Neuronal stem cell (in vitro differentiated cells): ENCODE measurements at regions not wholly inside any gene's neighbourhood (a gene's known extent, or its start where the extent isn't known, plus 50 kb on each side); places are given as distances from the start of the nearest gene placed in this dataset.

ENCODE experiments used
- DNase-seq: peaks from one replicate; pipeline ENCODE4 v3.0.0-alpha.2; 2013; ENCODE audit warnings: low spot score
- H2AFZ ChIP-seq: one replicate; pipeline ENCODE4 v1.6.1; 2013; ENCODE audit warnings: mild to moderate bottlenecking, low read length, inconsistent platforms
- H2AK5ac ChIP-seq: 2 replicates; pipeline ENCODE4 v1.6.1; 2013; ENCODE audit warnings: low read depth, mild to moderate bottlenecking, inconsistent platforms, low read length, moderate library complexity, mixed read lengths
- H2BK120ac ChIP-seq: 2 replicates; pipeline ENCODE4 v1.6.1; 2013; ENCODE audit warnings: low read depth, mild to moderate bottlenecking, inconsistent platforms, low read length, moderate library complexity, mixed read lengths
- H2BK12ac ChIP-seq: one replicate; pipeline ENCODE4 v1.6.1; 2013; ENCODE audit warnings: low read length, inconsistent platforms
- H2BK15ac ChIP-seq: 2 replicates; pipeline ENCODE4 v1.6.1; 2013; ENCODE audit warnings: mild to moderate bottlenecking, low read length, inconsistent platforms, mixed read lengths
- H2BK5ac ChIP-seq: one replicate; pipeline ENCODE4 v1.6.1; 2013; ENCODE audit warnings: inconsistent platforms, mild to moderate bottlenecking, low read length, moderate library complexity
- H3K14ac ChIP-seq: one replicate; pipeline ENCODE4 v1.6.1; 2013; ENCODE audit warnings: low read length, inconsistent platforms
- H3K18ac ChIP-seq: 2 replicates; pipeline ENCODE4 v1.6.1; 2013; ENCODE audit warnings: low read length, inconsistent platforms
- H3K23ac ChIP-seq: 2 replicates; pipeline ENCODE4 v1.6.1; 2013; ENCODE audit warnings: low read depth, mild to moderate bottlenecking, mixed read lengths, low read length, inconsistent platforms; ENCODE audit not compliant: poor library complexity
- H3K27ac ChIP-seq: replicated peaks from 3 replicates; pipeline ENCODE4 v1.5.1; 2013; ENCODE audit warnings: low read length, inconsistent platforms
- H3K27me3 ChIP-seq, 3 experiments: 2 replicates each; pipeline ENCODE4 v1.6.1; 2013; ENCODE audit warnings: low read length in 3 of 3, mild to moderate bottlenecking in 2 of 3, inconsistent platforms in 1 of 3, low read depth in 1 of 3, mixed read lengths in 1 of 3, moderate library complexity in 1 of 3; ENCODE audit not compliant: control insufficient read depth in 3 of 3, insufficient read depth in 3 of 3
- H3K36me3 ChIP-seq, 2 donors: replicated peaks in 1 of 2; 2 replicates each; pipeline ENCODE4 v1.6.1; 2013; ENCODE audit warnings: low read length in 2 of 2; ENCODE audit not compliant: control insufficient read depth in 2 of 2, insufficient read depth in 2 of 2
- H3K4ac ChIP-seq: 2 replicates; pipeline ENCODE4 v1.6.1; 2013; ENCODE audit warnings: inconsistent platforms, mild to moderate bottlenecking, low read length, moderate library complexity
- H3K4me1 ChIP-seq, 2 donors: 1 replicate in 1 of 2; 2 replicates in 1 of 2; pipeline ENCODE4 v1.6.1; 2013; ENCODE audit warnings: low read length in 2 of 2, low read depth in 1 of 2; ENCODE audit not compliant: control insufficient read depth in 2 of 2, insufficient read depth in 1 of 2
- H3K4me2 ChIP-seq: one replicate; pipeline ENCODE4 v1.6.1; 2013; ENCODE audit warnings: mild to moderate bottlenecking, low read length, inconsistent platforms; ENCODE audit not compliant: insufficient read depth, poor library complexity, severe bottlenecking
- H3K4me3 ChIP-seq, 2 donors: 2 replicates each; pipeline ENCODE4 v1.5.1; 2013; ENCODE audit warnings: low read length in 2 of 2, mild to moderate bottlenecking in 2 of 2, inconsistent platforms in 1 of 2, moderate library complexity in 1 of 2
- H3K79me1 ChIP-seq: one replicate; pipeline ENCODE4 v1.6.1; 2013; ENCODE audit warnings: low read depth, mild to moderate bottlenecking, inconsistent platforms, low read length, moderate library complexity
- H3K9ac ChIP-seq: one replicate; pipeline ENCODE4 v1.6.1; 2013; ENCODE audit warnings: mild to moderate bottlenecking, low read depth, low read length, inconsistent platforms; ENCODE audit not compliant: poor library complexity
- H3K9me3 ChIP-seq, 2 donors: replicated peaks in 1 of 2; 2 replicates each; pipeline versions ENCODE3 to v1.6.1; 2013; ENCODE audit warnings: low read length in 2 of 2, mild to moderate bottlenecking in 2 of 2, inconsistent platforms in 1 of 2, low read depth in 1 of 2, mixed read lengths in 1 of 2, moderate library complexity in 1 of 2; ENCODE audit not compliant: control insufficient read depth in 2 of 2, insufficient read depth in 1 of 2
- H4K8ac ChIP-seq: one replicate; pipeline ENCODE4 v1.6.1; 2013; ENCODE audit warnings: low read depth, mild to moderate bottlenecking, inconsistent platforms, low read length, moderate library complexity
- H4K91ac ChIP-seq: one replicate; pipeline ENCODE4 v1.6.1; 2013; ENCODE audit warnings: low read length, low read depth, mild to moderate bottlenecking, inconsistent platforms; ENCODE audit not compliant: poor library complexity
- WGBS, 2 donors: extraction: QIAGEN DNeasy Blood & Tissue Kit; methylation state at CpG; one replicate each; pipeline ENCODE4 v1.1.7; 2013; ENCODE audit warnings: missing lambda C conversion rate in 2 of 2, mixed read lengths in 1 of 2; ENCODE audit not compliant: insufficient read length in 2 of 2, insufficient replicate concordance in 1 of 2; ENCODE audit errors: extremely low coverage in 2 of 2; 5-methylcytosine and 5-hydroxymethylcytosine counted together

GRCh38 chr5:2509527-2509926 lies 241.9 kb downstream of the IRX2 start:
- no peaks in the 10 kb centered on the region for H3K27me3 ChIP-seq

GRCh38 chr5:2508514-2508913 lies 243.0 kb downstream of the IRX2 start:
- Histone ChIP-seq H2AFZ (no peak overlapping the region), H3K36me3 (no peaks in the 10 kb centered on the region), H3K79me1 (peaks cover 3% of the 10 kb centered on the region), H2BK120ac (no peak overlapping the region), H3K27me3 (no peaks in the 10 kb centered on the region), H3K14ac (no peak overlapping the region), H3K4me1 (peaks cover 4 to 9% of the 10 kb centered on the region in 2 donors), H4K91ac (no peak overlapping the region), H2BK5ac (no peak overlapping the region), H3K27ac (no peak overlapping the region), H4K8ac (no peak overlapping the region), H3K9me3 (peaks cover 3 to 4% of the 10 kb centered on the region in 2 donors), H3K4me2 (no peak overlapping the region), H3K9ac (no peak overlapping the region), H3K18ac (peak overlapping the region; percentile 27), H2BK12ac (peak overlapping the region; percentile 46), H3K23ac (no peak overlapping the region), H2AK5ac (peak overlapping the region; percentile 54), H3K4me3 (no peak overlapping the region), H3K4ac (no peak overlapping the region), H2BK15ac (peak overlapping the region; percentile 57)
- WGBS, 2 donors, result no CpG with 5 or more reads among the region's 12 CpGs
- no peak for DNase-seq

More at GRCh38 chr5:2509527-2509926, 241.9 kb downstream of the IRX2 start:
- Histone ChIP-seq H3K9ac (no peak overlapping the region), H2BK12ac (no peak overlapping the region), H3K9me3 (peaks cover 0 to 1% of the 10 kb centered on the region in 2 donors), H2AK5ac (no peak overlapping the region), H2BK120ac (no peak overlapping the region), H3K4ac (no peak overlapping the region), H4K8ac (no peak overlapping the region), H2BK5ac (no peak overlapping the region), H3K23ac (no peak overlapping the region), H3K14ac (no peak overlapping the region), H3K79me1 (no peaks in the 10 kb centered on the region), H3K4me1 (peaks cover 6 to 14% of the 10 kb centered on the region in 2 donors), H2AFZ (no peak overlapping the region), H3K18ac (peak overlapping the region; percentile 42), H3K27ac (no peak overlapping the region), H4K91ac (no peak overlapping the region), H2BK15ac (peak overlapping the region; percentile 53), H3K4me3 (no peak overlapping the region), H3K4me2 (no peak overlapping the region), H3K36me3 (no peaks in the 10 kb centered on the region)
- no CpG with 5 or more reads among the region's 6 CpGs for WGBS, 2 donors
- DNase-seq, result no peak

- H4K91ac ChIP-seq, result no peak overlapping the region
- no peak for DNase-seq
- H3K9ac ChIP-seq, result no peak overlapping the region
- no peak overlapping the region for H2AK5ac ChIP-seq
- H2BK5ac ChIP-seq, result no peak overlapping the region
- H3K14ac ChIP-seq, result no peak overlapping the region
- no peaks in the 10 kb centered on the region for H3K36me3 ChIP-seq
- H2BK120ac ChIP-seq, result no peak overlapping the region
- H3K4me2 ChIP-seq, result no peak overlapping the region
- H3K4ac ChIP-seq, result no peak overlapping the region
- peaks cover 4 to 8% of the 10 kb centered on the region in 2 donors for H3K9me3 ChIP-seq
- no peak overlapping the region for H4K8ac ChIP-seq
- no peaks in the 10 kb centered on the region for H3K27me3 ChIP-seq
- H3K79me1 ChIP-seq, result peaks cover 3% of the 10 kb centered on the region
- H2BK15ac ChIP-seq, result no peak overlapping the region
- H3K18ac ChIP-seq, result peak overlapping the region; percentile 38
- H3K27ac ChIP-seq, result no peak overlapping the region
- no peak overlapping the region for H2AFZ ChIP-seq
- no CpG with 5 or more reads among the region's 5 CpGs for WGBS, 2 donors
- peaks cover 3 to 4% of the 10 kb centered on the region in 2 donors for H3K4me1 ChIP-seq
- no peak overlapping the region for H3K4me3 ChIP-seq
- H2BK12ac ChIP-seq, result no peak overlapping the region
- H3K23ac ChIP-seq, result no peak overlapping the region
Observed at GRCh38 chr5:2507611-2508010, 243.9 kb downstream of the IRX2 start.

- no peak overlapping the region for H3K4me2 ChIP-seq
- peaks cover 3 to 4% of the 10 kb centered on the region in 2 donors for H3K4me1 ChIP-seq
- no peak overlapping the region for H2AK5ac ChIP-seq
- H3K27me3 ChIP-seq, result no peaks in the 10 kb centered on the region
- H3K23ac ChIP-seq, result no peak overlapping the region
- peaks cover 4 to 8% of the 10 kb centered on the region in 2 donors for H3K9me3 ChIP-seq
- H3K36me3 ChIP-seq, result no peaks in the 10 kb centered on the region
- no peak overlapping the region for H3K27ac ChIP-seq
- no peak overlapping the region for H3K14ac ChIP-seq
- no peak overlapping the region for H3K4me3 ChIP-seq
- no peak overlapping the region for H2BK15ac ChIP-seq
- DNase-seq, result no peak
- H3K18ac ChIP-seq, result peak overlapping the region; percentile 1
- H2BK120ac ChIP-seq, result no peak overlapping the region
- no peak overlapping the region for H2BK5ac ChIP-seq
- H3K79me1 ChIP-seq, result peaks cover 3% of the 10 kb centered on the region
- H2BK12ac ChIP-seq, result no peak overlapping the region
- no peak overlapping the region for H4K8ac ChIP-seq
- no peak overlapping the region for H4K91ac ChIP-seq
- no CpG with 5 or more reads among the region's 7 CpGs for WGBS, 2 donors
- no peak overlapping the region for H2AFZ ChIP-seq
- no peak overlapping the region for H3K9ac ChIP-seq
- H3K4ac ChIP-seq, result no peak overlapping the region
Observed at GRCh38 chr5:2506603-2507002, 244.9 kb downstream of the IRX2 start.
